ENCODE measurements at regions not wholly inside any gene's neighbourhood (a gene's known extent, or its start where the extent isn't known, plus 50 kb on each side); places are given as distances from the start of the nearest gene placed in this dataset.
A peak's percentile ranks its signal among the peaks of the same experiment; 100 is the strongest.

DNA sequence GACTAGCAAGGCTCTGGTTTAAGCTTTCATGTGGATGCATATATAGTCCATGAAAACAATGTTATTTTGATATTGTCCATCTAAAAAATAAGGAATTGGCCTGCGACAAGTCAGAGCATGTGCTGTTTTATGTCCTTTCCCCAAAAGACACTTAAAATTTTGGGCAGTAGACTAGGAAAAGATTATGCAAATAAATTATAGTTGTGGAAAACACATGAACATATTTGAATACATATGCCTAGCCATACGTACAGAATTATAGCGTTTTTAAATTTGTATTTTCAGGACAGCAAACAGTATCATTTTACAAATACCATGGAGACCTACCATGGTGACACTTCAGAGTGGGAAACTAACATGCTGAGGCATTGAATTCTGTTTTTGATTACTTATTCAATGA, 113.8 kb upstream of the SLC5A12 start:
- peaks cover 3% of the 10 kb centered on the region for H3K4me1 ChIP-seq (ENCODE audit: control insufficient read depth, insufficient read depth, low read depth, low read length)
- no peak overlapping the region for H4K91ac ChIP-seq (ENCODE audit: low read length)
- H3K14ac ChIP-seq (ENCODE audit: low read length in 2 of 2) = no peak overlapping the region
- H4K8ac ChIP-seq (ENCODE audit: low read length) = no peak overlapping the region
- H2BK120ac ChIP-seq (ENCODE audit: low read depth, low read length) = no peak overlapping the region
- no peaks in the 10 kb centered on the region for H3K36me3 ChIP-seq (ENCODE audit: control insufficient read depth in 1 of 2, insufficient read depth in 2 of 2, low read depth in 1 of 2, low read length in 2 of 2)
- no peak overlapping the region for H2AFZ ChIP-seq (ENCODE audit: low read depth, low read length)
- H2BK15ac ChIP-seq (ENCODE audit: low read depth, poor library complexity, severe bottlenecking) = no peak overlapping the region
- H3K18ac ChIP-seq (ENCODE audit: low read depth in 1 of 2, low read length in 2 of 2) = no peak overlapping the region
- H2BK5ac ChIP-seq (ENCODE audit: low read depth, low read length, poor library complexity, severe bottlenecking) = no peak overlapping the region
- no peak overlapping the region for H2BK12ac ChIP-seq (ENCODE audit: low read length in 2 of 2)
- H2AK5ac ChIP-seq (ENCODE audit: low read length, severe bottlenecking) = no peak overlapping the region
- no peak overlapping the region for H3K4me3 ChIP-seq (ENCODE audit: insufficient read depth in 1 of 2, low read depth in 1 of 2, low read length in 2 of 2)
- H3K9ac ChIP-seq (ENCODE audit: low read length) = no peak overlapping the region
- no peak for DNase-seq
- H3K27ac ChIP-seq (ENCODE audit: low read length, poor library complexity, severe bottlenecking) = no peak overlapping the region
- H3K23ac ChIP-seq (ENCODE audit: low read length in 2 of 2) = no peak overlapping the region
- WGBS = 100% methylated on average over 3 of the region's 3 CpGs
- H3K79me1 ChIP-seq (replicated peaks; ENCODE audit: low read length, poor library complexity, severe bottlenecking) = no peaks in the 10 kb centered on the region
- no peak overlapping the region for H3K4ac ChIP-seq (ENCODE audit: low read depth in 1 of 2, low read length in 2 of 2)
- no peaks in the 10 kb centered on the region for H3K9me3 ChIP-seq (ENCODE audit: control insufficient read depth, low read length)
- H3K27me3 ChIP-seq (ENCODE audit: control insufficient read depth in 1 of 2, insufficient read depth in 1 of 2, low read length in 2 of 2) = no peaks in the 10 kb centered on the region
- H3K4me2 ChIP-seq (ENCODE audit: low read length, poor library complexity, severe bottlenecking) = no peak overlapping the region

DNA sequence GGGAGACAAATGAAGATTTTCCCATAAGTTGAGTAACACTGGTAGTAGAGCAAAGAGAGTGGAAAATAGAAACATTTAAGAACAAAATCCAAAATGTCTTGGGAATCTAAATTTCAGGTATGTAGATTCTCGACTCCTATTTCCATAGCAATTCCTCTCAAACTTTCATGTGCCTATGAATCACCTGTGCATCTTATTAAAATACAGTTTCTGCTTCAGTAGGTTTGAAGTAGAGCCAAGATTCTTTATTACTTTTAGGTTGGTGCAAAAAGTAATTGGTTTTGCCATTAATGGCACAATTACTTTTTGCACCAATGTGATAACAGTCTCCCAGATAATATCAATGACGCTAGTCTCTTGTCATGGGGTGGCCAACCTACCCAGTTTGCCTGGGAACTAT, 115.3 kb upstream of the SLC5A12 start:
- Histone ChIP-seq H2AK5ac (ENCODE audit: low read length, severe bottlenecking) (no peak overlapping the region), H3K27ac (ENCODE audit: low read length, poor library complexity, severe bottlenecking) (no peak overlapping the region), H3K9ac (ENCODE audit: low read length) (no peak overlapping the region), H3K79me1 (replicated peaks; ENCODE audit: low read length, poor library complexity, severe bottlenecking) (no peaks in the 10 kb centered on the region), H2BK15ac (ENCODE audit: low read depth, poor library complexity, severe bottlenecking) (no peak overlapping the region), H2BK12ac (ENCODE audit: low read length in 2 of 2) (no peak overlapping the region), H3K4ac (ENCODE audit: low read depth in 1 of 2, low read length in 2 of 2) (no peak overlapping the region), H4K8ac (ENCODE audit: low read length) (no peak overlapping the region), H3K4me3 (ENCODE audit: insufficient read depth in 1 of 2, low read depth in 1 of 2, low read length in 2 of 2) (no peak overlapping the region), H3K4me2 (ENCODE audit: low read length, poor library complexity, severe bottlenecking) (no peak overlapping the region), H3K36me3 (ENCODE audit: control insufficient read depth in 1 of 2, insufficient read depth in 2 of 2, low read depth in 1 of 2, low read length in 2 of 2) (no peaks in the 10 kb centered on the region), H2BK5ac (ENCODE audit: low read depth, low read length, poor library complexity, severe bottlenecking) (no peak overlapping the region), H3K9me3 (ENCODE audit: control insufficient read depth, low read length) (no peaks in the 10 kb centered on the region), H3K14ac (ENCODE audit: low read length in 2 of 2) (no peak overlapping the region), H2AFZ (ENCODE audit: low read depth, low read length) (no peak overlapping the region), H4K91ac (ENCODE audit: low read length) (no peak overlapping the region), H3K27me3 (ENCODE audit: control insufficient read depth in 1 of 2, insufficient read depth in 1 of 2, low read length in 2 of 2) (no peaks in the 10 kb centered on the region), H3K23ac (ENCODE audit: low read length in 2 of 2) (no peak overlapping the region), H3K4me1 (ENCODE audit: control insufficient read depth, insufficient read depth, low read depth, low read length) (peaks cover 3% of the 10 kb centered on the region), H3K18ac (ENCODE audit: low read depth in 1 of 2, low read length in 2 of 2) (no peak overlapping the region), H2BK120ac (ENCODE audit: low read depth, low read length) (no peak overlapping the region)
- WGBS = 83% methylated on average over 1 of the region's 2 CpGs
- no peak for DNase-seq

DNA sequence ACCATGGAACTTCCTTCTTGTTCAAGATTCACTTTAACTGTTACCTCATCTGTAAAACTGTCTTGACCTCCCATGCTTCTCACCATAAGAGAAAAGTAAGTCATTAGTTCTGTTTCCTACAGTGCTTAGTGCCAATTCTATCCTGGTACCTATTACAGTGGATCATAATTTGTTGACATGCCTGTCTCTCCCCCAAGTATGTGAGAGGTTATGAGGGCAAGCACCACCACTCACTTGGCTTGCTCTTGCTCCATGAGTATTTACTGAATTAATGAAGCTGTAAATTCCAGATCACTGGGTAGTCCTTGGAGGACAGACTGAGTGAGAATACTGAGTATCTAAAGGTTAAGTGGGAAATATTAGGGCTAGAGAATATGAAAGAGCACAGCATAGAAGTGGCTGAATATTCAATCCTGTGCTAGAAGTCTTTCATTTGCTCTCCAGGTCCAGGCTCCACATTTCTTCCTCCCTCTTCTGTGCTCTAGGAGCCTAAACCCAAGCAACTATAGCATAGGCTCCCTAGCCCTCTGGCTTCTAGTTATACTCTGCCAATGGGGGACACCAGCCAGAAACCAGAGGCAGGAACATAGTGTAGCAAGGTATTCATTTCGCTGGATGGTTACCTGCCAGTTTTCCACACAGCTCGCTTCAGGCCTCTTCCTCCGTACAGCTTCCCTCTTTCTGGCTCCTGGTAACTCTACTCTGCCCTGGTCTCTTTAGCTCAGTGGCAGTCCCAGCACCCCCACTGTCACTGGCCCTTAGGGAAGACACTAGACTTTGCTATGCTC, 118.2 kb upstream of the SLC5A12 start:
- H2BK15ac ChIP-seq (ENCODE audit: low read depth, poor library complexity, severe bottlenecking) = no peak overlapping the region
- no peak overlapping the region for H3K14ac ChIP-seq (ENCODE audit: low read length in 2 of 2)
- H2BK120ac ChIP-seq (ENCODE audit: low read depth, low read length) = no peak overlapping the region
- H3K23ac ChIP-seq (ENCODE audit: low read length in 2 of 2) = no peak overlapping the region
- peaks cover 3% of the 10 kb centered on the region for H3K4me1 ChIP-seq (ENCODE audit: control insufficient read depth, insufficient read depth, low read depth, low read length)
- H3K79me1 ChIP-seq (replicated peaks; ENCODE audit: low read length, poor library complexity, severe bottlenecking) = no peaks in the 10 kb centered on the region
- H2AFZ ChIP-seq (ENCODE audit: low read depth, low read length) = no peak overlapping the region
- no peak overlapping the region for H2BK5ac ChIP-seq (ENCODE audit: low read depth, low read length, poor library complexity, severe bottlenecking)
- peak overlapping the region in 1 of 2 experiments; percentile 43 for H3K18ac ChIP-seq (ENCODE audit: low read depth in 1 of 2, low read length in 2 of 2)
- H4K91ac ChIP-seq (ENCODE audit: low read length) = peak overlapping the region; percentile 31
- no peak for DNase-seq
- no peak overlapping the region for H3K9ac ChIP-seq (ENCODE audit: low read length)
- no peak overlapping the region for H3K4me3 ChIP-seq (ENCODE audit: insufficient read depth in 1 of 2, low read depth in 1 of 2, low read length in 2 of 2)
- H3K27ac ChIP-seq (ENCODE audit: low read length, poor library complexity, severe bottlenecking) = peak overlapping the region; percentile 38
- no peaks in the 10 kb centered on the region for H3K9me3 ChIP-seq (ENCODE audit: control insufficient read depth, low read length)
- WGBS = 98% methylated on average over 3 of the region's 3 CpGs
- peak overlapping the region in 1 of 2 experiments; percentile 97 for H2BK12ac ChIP-seq (ENCODE audit: low read length in 2 of 2)
- H2AK5ac ChIP-seq (ENCODE audit: low read length, severe bottlenecking) = peak overlapping the region; percentile 95
- H3K27me3 ChIP-seq (ENCODE audit: control insufficient read depth in 1 of 2, insufficient read depth in 1 of 2, low read length in 2 of 2) = no peaks in the 10 kb centered on the region
- peak overlapping the region; percentile 24 to 67 for H3K4ac ChIP-seq (ENCODE audit: low read depth in 1 of 2, low read length in 2 of 2)
- H4K8ac ChIP-seq (ENCODE audit: low read length) = no peak overlapping the region
- H3K4me2 ChIP-seq (ENCODE audit: low read length, poor library complexity, severe bottlenecking) = no peak overlapping the region
- no peaks in the 10 kb centered on the region for H3K36me3 ChIP-seq (ENCODE audit: control insufficient read depth in 1 of 2, insufficient read depth in 2 of 2, low read depth in 1 of 2, low read length in 2 of 2)

DNA sequence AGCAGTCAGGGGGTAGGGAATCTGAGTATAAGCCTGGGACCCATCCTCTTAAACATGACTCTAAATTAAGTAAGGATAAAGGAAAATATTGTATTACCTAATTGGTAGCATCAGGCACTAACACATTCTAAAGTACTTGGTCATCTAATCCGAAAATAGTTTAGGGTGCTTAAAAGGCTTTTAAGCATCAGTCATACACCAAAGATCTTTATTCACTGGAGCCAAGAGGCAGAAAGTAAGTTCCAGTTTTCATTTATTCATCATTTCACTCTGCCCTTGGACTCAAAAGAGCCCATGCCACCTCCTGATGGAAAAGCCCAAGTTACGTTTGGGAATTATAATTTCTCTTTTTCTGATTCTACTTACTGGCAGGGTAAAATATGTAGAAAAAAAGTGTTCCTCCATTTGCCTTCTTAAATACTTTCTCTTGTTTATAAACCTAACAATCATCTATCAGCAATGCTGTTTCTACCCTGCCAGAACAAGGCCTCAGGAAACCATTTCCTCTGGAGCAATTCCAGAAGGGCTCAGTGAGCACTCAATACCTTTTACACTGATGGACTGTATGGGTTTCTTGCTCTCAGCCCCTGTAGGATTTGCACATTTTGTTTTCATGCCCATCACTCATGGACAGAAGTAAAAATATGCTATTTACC, 120.1 kb upstream of the SLC5A12 start:
- Histone ChIP-seq H2BK12ac (ENCODE audit: low read length in 2 of 2) (no peak overlapping the region), H3K36me3 (ENCODE audit: control insufficient read depth in 1 of 2, insufficient read depth in 2 of 2, low read depth in 1 of 2, low read length in 2 of 2) (no peaks in the 10 kb centered on the region), H3K27me3 (ENCODE audit: control insufficient read depth in 1 of 2, insufficient read depth in 1 of 2, low read length in 2 of 2) (no peaks in the 10 kb centered on the region), H3K4me2 (ENCODE audit: low read length, poor library complexity, severe bottlenecking) (no peak overlapping the region), H3K9me3 (ENCODE audit: control insufficient read depth, low read length) (no peaks in the 10 kb centered on the region), H3K23ac (ENCODE audit: low read length in 2 of 2) (no peak overlapping the region), H3K4me3 (ENCODE audit: insufficient read depth in 1 of 2, low read depth in 1 of 2, low read length in 2 of 2) (peak overlapping the region in 1 of 2 experiments; percentile 15), H3K79me1 (replicated peaks; ENCODE audit: low read length, poor library complexity, severe bottlenecking) (no peaks in the 10 kb centered on the region), H4K91ac (ENCODE audit: low read length) (no peak overlapping the region), H2AK5ac (ENCODE audit: low read length, severe bottlenecking) (no peak overlapping the region), H2BK5ac (ENCODE audit: low read depth, low read length, poor library complexity, severe bottlenecking) (no peak overlapping the region), H2BK15ac (ENCODE audit: low read depth, poor library complexity, severe bottlenecking) (no peak overlapping the region), H2BK120ac (ENCODE audit: low read depth, low read length) (no peak overlapping the region), H2AFZ (ENCODE audit: low read depth, low read length) (no peak overlapping the region), H4K8ac (ENCODE audit: low read length) (no peak overlapping the region), H3K9ac (ENCODE audit: low read length) (peak overlapping the region; percentile 80), H3K4me1 (ENCODE audit: control insufficient read depth, insufficient read depth, low read depth, low read length) (peaks cover 3% of the 10 kb centered on the region), H3K4ac (ENCODE audit: low read depth in 1 of 2, low read length in 2 of 2) (no peak overlapping the region), H3K14ac (ENCODE audit: low read length in 2 of 2) (no peak overlapping the region), H3K18ac (ENCODE audit: low read depth in 1 of 2, low read length in 2 of 2) (no peak overlapping the region), H3K27ac (ENCODE audit: low read length, poor library complexity, severe bottlenecking) (peak overlapping the region; percentile 20)
- peak; percentile 64 for DNase-seq
- WGBS = 67% methylated on average over 1 of the region's 2 CpGs

All from mesenchymal stem cell (in vitro differentiated cells and primary cell).